Fibroblast of mammary gland (primary cell): ENCODE measurements at regions not wholly inside any gene's neighbourhood (a gene's known extent, or its start where the extent isn't known, plus 50 kb on each side); places are given as distances from the start of the nearest gene placed in this dataset.

Experiments used
- DNase-seq: peaks from one replicate; pipeline ENCODE4 v3.0.0-alpha.2; 2010; ENCODE audit warnings: low read depth
- H3K4me3 ChIP-seq: 2 replicates; pipeline ENCODE4 v1.5.1; 2011; ENCODE audit warnings: low read depth, mild to moderate bottlenecking, low read length, moderate library complexity; ENCODE audit not compliant: control insufficient read depth
- TF ChIP-seq, protein P1 (sequence below): conservative IDR thresholded peaks from 2 replicates; pipeline ENCODE4 v1.5.1; 2011; ENCODE audit warnings: low read depth, low read length, inconsistent platforms; ENCODE audit not compliant: control insufficient read depth, insufficient read depth

- TF ChIP-seq, protein P1, sequence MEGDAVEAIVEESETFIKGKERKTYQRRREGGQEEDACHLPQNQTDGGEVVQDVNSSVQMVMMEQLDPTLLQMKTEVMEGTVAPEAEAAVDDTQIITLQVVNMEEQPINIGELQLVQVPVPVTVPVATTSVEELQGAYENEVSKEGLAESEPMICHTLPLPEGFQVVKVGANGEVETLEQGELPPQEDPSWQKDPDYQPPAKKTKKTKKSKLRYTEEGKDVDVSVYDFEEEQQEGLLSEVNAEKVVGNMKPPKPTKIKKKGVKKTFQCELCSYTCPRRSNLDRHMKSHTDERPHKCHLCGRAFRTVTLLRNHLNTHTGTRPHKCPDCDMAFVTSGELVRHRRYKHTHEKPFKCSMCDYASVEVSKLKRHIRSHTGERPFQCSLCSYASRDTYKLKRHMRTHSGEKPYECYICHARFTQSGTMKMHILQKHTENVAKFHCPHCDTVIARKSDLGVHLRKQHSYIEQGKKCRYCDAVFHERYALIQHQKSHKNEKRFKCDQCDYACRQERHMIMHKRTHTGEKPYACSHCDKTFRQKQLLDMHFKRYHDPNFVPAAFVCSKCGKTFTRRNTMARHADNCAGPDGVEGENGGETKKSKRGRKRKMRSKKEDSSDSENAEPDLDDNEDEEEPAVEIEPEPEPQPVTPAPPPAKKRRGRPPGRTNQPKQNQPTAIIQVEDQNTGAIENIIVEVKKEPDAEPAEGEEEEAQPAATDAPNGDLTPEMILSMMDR, result no peak
- DNase-seq, result no peak
- no peak overlapping the region for H3K4me3 ChIP-seq
Observed at GRCh38 chr18:28372186-28372585, 195.3 kb upstream of the CDH2 start.

- H3K4me3 ChIP-seq, result no peak overlapping the region
- no peak for DNase-seq
- TF ChIP-seq, protein P1, result no peak
Observed at GRCh38 chr18:28366676-28367075, 189.7 kb upstream of the CDH2 start.

DNA sequence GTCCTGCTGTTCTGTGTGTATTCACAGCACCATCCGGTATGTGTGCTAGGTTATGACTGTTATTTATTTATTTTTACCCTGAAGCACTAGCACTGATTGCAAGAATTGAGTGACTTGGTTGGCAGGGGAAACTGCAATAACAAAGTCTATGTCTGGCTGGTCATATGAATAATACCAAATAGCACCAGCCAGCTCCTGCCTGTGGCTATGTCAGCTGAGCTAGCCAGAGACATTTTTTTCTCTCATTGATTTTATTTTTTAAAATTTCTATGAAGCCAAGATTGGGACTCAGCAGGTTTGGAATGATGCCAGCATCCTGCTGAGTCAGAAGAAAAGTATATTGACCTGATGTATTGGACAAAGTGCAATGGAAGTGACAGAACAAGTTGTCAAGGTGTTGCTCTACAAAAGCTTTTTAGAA is 188.5 kb upstream of the CDH2 start:
- H3K4me3 ChIP-seq, result no peak overlapping the region
- TF ChIP-seq, protein P1, result no peak
- DNase-seq, result peak; percentile 2

- TF ChIP-seq, protein P1, result no peak
- no peak for DNase-seq
- H3K4me3 ChIP-seq, result no peak overlapping the region
Observed at GRCh38 chr18:28363124-28363523, 186.2 kb upstream of the CDH2 start.

DNA sequence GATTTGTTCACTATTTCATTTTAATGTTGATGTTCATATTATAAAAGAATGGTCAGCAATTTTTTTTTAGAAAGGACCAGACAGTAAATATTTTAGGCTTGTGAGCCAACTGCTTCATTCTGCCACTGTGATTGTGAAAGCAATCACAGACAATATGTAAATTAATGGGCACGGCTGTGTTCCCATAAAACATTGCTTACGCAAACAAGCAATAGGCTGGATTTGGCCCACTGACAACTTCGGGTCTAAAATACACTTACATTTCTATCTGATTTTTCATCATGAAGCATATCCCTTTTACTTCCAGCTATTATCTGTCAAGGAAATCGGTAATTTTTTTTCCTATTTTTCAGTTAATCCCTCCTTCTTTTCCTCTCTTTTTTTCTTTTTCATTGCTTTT is 182.2 kb upstream of the CDH2 start:
- TF ChIP-seq, protein P1, result no peak
- DNase-seq, result no peak
- H3K4me3 ChIP-seq, result no peak overlapping the region

DNA sequence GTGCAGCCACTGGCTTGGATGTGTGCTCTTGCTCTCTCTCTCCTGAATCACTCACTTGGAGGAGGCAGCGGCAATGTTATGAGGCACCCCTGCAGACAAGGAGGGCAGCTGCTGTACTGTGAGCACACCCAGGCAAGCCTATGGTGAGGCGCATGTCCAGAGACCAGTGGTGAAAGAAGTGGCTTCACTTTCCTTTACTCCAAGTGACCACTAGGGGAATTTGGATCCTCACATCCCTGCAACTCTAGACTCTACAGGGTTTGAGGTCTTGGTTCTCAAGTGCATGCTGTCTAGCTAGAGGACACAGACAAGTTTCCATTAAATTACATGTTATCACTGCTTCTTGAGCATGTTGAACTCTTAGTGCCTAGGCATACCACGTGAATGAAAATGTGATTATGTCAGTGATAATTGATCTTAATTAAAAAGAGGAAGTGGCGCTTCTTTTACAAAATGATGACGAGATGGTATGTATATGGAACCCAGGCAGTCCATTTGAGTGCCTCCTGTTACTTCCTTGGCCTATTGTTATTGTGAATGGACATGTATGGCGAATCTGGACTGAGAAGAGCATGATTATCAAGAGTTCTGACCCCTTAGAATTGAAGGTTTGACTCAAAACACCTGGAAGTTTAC is 181.0 kb upstream of the CDH2 start:
- H3K4me3 ChIP-seq, result no peak overlapping the region
- TF ChIP-seq, protein P1, result peak; percentile 22
- DNase-seq, result no peak

DNA sequence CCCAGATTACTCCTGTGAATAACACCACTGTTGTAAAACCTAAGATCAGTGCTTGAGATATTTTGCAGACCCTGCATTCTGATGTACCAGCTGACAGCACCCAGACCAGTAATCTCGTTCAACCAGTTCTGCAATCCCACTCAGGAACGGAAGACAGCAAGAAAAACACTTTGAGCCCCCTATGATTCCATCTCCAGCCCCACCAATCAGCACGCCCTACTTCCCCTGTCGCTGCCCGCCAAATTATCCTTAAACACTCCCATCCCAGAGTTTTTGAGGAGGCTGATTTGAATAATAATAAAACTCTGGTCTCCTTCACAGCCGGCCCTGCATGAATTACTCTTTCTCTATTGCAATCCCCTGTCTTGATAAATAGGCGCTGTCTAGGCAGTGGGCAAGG is 173.9 kb upstream of the CDH2 start:
- no peak for DNase-seq
- TF ChIP-seq, protein P1, result no peak
- H3K4me3 ChIP-seq, result no peak overlapping the region
